GM23338 (cell line): ENCODE measurements at regions not wholly inside any gene's neighbourhood (a gene's known extent, or its start where the extent isn't known, plus 50 kb on each side); places are given as distances from the start of the nearest gene placed in this dataset.

Experiments
- EZH2phosphoT487 ChIP-seq: fragments of 200-600 bp; sonication (generic); IDR thresholded peaks from one replicate; pipeline ENCODE4 v1.8.1; 2018; ENCODE audit warnings: antibody characterized with exemption; ENCODE audit not compliant: unreplicated experiment
- NANOG ChIP-seq: IDR thresholded peaks from 2 replicates; pipeline ENCODE4 v1.6.1; 2016; ENCODE audit warnings: antibody characterized with exemption, borderline replicate concordance
- ZNF114 ChIP-seq: fragments of 250-450 bp; sonication (Bioruptor Pico); IDR thresholded peaks from 2 replicates; pipeline ENCODE4 v1.5.0; 2020; ENCODE audit warnings: mild to moderate bottlenecking, moderate library complexity
- ZNF331 ChIP-seq: fragments of 250-450 bp; sonication (Bioruptor Pico); IDR thresholded peaks from 2 replicates; pipeline ENCODE4 v1.5.0; 2020; ENCODE audit warnings: low read depth, mild to moderate bottlenecking, moderate library complexity
- TF ChIP-seq, protein P1 (sequence below): fragments of 250-450 bp; sonication (Bioruptor Pico); IDR thresholded peaks from 2 replicates; pipeline ENCODE4 v1.5.0; 2020; ENCODE audit warnings: mild to moderate bottlenecking, moderate library complexity
- TF ChIP-seq, protein P2 (sequence below), 2 experiments: fragments of 200-600 bp in 1 of 2; sonication (generic) in 1 of 2; conservative IDR thresholded peaks; 2 replicates each; pipeline versions ENCODE4 v1.5.1 to v1.6.1; 2016 to 2017; ENCODE audit warnings: antibody characterized with exemption in 2 of 2, low read depth in 2 of 2, mild to moderate bottlenecking in 2 of 2, moderate library complexity in 1 of 2
- TF ChIP-seq, protein P3 (sequence below): IDR thresholded peaks from 2 replicates; pipeline ENCODE4 v1.6.1; 2016; ENCODE audit warnings: antibody characterized with exemption

GRCh38 chr18:3347286-3347803 lies 85.4 kb downstream of the MYL12B start (continued):
- TF ChIP-seq, protein P1, sequence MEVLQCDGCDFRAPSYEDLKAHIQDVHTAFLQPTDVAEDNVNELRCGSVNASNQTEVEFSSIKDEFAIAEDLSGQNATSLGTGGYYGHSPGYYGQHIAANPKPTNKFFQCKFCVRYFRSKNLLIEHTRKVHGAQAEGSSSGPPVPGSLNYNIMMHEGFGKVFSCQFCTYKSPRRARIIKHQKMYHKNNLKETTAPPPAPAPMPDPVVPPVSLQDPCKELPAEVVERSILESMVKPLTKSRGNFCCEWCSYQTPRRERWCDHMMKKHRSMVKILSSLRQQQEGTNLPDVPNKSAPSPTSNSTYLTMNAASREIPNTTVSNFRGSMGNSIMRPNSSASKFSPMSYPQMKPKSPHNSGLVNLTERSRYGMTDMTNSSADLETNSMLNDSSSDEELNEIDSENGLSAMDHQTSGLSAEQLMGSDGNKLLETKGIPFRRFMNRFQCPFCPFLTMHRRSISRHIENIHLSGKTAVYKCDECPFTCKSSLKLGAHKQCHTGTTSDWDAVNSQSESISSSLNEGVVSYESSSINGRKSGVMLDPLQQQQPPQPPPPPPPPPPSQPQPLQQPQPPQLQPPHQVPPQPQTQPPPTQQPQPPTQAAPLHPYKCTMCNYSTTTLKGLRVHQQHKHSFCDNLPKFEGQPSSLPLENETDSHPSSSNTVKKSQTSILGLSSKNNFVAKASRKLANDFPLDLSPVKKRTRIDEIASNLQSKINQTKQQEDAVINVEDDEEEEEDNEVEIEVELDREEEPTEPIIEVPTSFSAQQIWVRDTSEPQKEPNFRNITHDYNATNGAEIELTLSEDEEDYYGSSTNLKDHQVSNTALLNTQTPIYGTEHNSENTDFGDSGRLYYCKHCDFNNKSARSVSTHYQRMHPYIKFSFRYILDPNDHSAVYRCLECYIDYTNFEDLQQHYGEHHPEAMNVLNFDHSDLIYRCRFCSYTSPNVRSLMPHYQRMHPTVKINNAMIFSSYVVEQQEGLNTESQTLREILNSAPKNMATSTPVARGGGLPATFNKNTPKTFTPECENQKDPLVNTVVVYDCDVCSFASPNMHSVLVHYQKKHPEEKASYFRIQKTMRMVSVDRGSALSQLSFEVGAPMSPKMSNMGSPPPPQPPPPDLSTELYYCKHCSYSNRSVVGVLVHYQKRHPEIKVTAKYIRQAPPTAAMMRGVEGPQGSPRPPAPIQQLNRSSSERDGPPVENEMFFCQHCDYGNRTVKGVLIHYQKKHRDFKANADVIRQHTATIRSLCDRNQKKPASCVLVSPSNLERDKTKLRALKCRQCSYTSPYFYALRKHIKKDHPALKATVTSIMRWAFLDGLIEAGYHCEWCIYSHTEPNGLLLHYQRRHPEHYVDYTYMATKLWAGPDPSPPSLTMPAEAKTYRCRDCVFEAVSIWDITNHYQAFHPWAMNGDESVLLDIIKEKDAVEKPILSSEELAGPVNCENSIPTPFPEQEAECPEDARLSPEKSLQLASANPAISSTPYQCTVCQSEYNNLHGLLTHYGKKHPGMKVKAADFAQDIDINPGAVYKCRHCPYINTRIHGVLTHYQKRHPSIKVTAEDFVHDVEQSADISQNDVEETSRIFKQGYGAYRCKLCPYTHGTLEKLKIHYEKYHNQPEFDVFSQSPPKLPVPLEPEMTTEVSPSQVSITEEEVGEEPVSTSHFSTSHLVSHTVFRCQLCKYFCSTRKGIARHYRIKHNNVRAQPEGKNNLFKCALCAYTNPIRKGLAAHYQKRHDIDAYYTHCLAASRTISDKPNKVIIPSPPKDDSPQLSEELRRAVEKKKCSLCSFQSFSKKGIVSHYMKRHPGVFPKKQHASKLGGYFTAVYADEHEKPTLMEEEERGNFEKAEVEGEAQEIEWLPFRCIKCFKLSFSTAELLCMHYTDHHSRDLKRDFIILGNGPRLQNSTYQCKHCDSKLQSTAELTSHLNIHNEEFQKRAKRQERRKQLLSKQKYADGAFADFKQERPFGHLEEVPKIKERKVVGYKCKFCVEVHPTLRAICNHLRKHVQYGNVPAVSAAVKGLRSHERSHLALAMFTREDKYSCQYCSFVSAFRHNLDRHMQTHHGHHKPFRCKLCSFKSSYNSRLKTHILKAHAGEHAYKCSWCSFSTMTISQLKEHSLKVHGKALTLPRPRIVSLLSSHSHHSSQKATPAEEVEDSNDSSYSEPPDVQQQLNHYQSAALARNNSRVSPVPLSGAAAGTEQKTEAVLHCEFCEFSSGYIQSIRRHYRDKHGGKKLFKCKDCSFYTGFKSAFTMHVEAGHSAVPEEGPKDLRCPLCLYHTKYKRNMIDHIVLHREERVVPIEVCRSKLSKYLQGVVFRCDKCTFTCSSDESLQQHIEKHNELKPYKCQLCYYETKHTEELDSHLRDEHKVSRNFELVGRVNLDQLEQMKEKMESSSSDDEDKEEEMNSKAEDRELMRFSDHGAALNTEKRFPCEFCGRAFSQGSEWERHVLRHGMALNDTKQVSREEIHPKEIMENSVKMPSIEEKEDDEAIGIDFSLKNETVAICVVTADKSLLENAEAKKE (CRISPR knock-in tag), result no peak
- TF ChIP-seq EZH2phosphoT487 (no peak), NANOG (no peak), ZNF331 (CRISPR knock-in tag) (no peak), ZNF114 (CRISPR knock-in tag) (no peak)
- TF ChIP-seq, protein P2, sequence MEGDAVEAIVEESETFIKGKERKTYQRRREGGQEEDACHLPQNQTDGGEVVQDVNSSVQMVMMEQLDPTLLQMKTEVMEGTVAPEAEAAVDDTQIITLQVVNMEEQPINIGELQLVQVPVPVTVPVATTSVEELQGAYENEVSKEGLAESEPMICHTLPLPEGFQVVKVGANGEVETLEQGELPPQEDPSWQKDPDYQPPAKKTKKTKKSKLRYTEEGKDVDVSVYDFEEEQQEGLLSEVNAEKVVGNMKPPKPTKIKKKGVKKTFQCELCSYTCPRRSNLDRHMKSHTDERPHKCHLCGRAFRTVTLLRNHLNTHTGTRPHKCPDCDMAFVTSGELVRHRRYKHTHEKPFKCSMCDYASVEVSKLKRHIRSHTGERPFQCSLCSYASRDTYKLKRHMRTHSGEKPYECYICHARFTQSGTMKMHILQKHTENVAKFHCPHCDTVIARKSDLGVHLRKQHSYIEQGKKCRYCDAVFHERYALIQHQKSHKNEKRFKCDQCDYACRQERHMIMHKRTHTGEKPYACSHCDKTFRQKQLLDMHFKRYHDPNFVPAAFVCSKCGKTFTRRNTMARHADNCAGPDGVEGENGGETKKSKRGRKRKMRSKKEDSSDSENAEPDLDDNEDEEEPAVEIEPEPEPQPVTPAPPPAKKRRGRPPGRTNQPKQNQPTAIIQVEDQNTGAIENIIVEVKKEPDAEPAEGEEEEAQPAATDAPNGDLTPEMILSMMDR (conservative IDR thresholded peaks at IDR 0.05; ENCODE audit: low read depth in 2 of 2), result no peak
- TF ChIP-seq, protein P3, sequence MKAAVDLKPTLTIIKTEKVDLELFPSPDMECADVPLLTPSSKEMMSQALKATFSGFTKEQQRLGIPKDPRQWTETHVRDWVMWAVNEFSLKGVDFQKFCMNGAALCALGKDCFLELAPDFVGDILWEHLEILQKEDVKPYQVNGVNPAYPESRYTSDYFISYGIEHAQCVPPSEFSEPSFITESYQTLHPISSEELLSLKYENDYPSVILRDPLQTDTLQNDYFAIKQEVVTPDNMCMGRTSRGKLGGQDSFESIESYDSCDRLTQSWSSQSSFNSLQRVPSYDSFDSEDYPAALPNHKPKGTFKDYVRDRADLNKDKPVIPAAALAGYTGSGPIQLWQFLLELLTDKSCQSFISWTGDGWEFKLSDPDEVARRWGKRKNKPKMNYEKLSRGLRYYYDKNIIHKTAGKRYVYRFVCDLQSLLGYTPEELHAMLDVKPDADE, result no peak
